ENCODE measurements at regions not wholly inside any gene's neighbourhood (a gene's known extent, or its start where the extent isn't known, plus 50 kb on each side); places are given as distances from the start of the nearest gene placed in this dataset.

DNA sequence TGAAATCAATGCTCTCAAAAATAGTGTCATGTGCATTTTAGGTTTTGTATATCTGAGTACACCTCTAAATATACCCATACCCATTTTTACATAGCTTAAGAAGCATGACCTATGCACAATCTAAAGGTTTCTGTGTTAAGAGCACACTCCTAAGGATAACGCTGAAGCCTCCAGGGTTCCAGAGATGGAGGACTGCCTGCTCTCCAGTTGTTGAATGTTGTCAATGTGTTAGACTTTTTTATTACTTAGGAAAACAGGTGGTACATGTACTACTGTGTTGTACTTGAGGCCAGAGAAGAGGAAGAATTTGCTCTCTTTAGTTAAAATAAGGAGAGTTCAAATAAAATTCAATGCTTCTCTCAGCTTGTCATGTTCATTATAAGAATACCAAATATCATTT, 141.2 kb downstream of the EMB start:
- TF ChIP-seq, protein P1, sequence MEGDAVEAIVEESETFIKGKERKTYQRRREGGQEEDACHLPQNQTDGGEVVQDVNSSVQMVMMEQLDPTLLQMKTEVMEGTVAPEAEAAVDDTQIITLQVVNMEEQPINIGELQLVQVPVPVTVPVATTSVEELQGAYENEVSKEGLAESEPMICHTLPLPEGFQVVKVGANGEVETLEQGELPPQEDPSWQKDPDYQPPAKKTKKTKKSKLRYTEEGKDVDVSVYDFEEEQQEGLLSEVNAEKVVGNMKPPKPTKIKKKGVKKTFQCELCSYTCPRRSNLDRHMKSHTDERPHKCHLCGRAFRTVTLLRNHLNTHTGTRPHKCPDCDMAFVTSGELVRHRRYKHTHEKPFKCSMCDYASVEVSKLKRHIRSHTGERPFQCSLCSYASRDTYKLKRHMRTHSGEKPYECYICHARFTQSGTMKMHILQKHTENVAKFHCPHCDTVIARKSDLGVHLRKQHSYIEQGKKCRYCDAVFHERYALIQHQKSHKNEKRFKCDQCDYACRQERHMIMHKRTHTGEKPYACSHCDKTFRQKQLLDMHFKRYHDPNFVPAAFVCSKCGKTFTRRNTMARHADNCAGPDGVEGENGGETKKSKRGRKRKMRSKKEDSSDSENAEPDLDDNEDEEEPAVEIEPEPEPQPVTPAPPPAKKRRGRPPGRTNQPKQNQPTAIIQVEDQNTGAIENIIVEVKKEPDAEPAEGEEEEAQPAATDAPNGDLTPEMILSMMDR (IDR thresholded peaks at IDR 0.05): no peak
- no peak for TF ChIP-seq EP300 (IDR thresholded peaks at IDR 0.05)
